ENCODE measurements at regions not wholly inside any gene's neighbourhood (a gene's known extent, or its start where the extent isn't known, plus 50 kb on each side); places are given as distances from the start of the nearest gene placed in this dataset.

DNA sequence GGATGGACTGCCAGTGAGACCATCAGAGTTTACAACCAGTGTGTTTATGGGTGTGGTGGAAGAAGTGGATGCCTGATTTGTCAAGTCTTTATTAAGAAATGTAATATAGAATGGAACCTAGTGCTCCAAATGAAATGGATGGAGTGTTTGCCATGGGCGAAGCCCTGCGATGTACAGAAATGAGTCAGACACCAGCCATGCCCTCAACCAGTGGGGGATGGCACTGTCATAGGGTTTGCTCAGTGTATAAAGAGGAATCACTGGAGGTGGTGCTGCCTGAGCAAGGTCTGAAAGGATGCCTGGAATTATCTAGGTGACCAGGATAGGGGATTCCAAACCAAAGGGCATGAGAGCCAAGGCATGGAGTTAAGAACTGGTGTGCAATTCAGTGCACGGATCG, 120.9 kb upstream of the MTNR1B start:
- H3K27ac ChIP-seq, result no peak overlapping the region
- TF ChIP-seq, protein P1, sequence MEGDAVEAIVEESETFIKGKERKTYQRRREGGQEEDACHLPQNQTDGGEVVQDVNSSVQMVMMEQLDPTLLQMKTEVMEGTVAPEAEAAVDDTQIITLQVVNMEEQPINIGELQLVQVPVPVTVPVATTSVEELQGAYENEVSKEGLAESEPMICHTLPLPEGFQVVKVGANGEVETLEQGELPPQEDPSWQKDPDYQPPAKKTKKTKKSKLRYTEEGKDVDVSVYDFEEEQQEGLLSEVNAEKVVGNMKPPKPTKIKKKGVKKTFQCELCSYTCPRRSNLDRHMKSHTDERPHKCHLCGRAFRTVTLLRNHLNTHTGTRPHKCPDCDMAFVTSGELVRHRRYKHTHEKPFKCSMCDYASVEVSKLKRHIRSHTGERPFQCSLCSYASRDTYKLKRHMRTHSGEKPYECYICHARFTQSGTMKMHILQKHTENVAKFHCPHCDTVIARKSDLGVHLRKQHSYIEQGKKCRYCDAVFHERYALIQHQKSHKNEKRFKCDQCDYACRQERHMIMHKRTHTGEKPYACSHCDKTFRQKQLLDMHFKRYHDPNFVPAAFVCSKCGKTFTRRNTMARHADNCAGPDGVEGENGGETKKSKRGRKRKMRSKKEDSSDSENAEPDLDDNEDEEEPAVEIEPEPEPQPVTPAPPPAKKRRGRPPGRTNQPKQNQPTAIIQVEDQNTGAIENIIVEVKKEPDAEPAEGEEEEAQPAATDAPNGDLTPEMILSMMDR (IDR thresholded peaks at IDR 0.05), result no peak
- no peak for TF ChIP-seq ZFX (IDR thresholded peaks at IDR 0.05; ENCODE audit: borderline replicate concordance)

GRCh38 chr11:92850296-92850826, 119.1 kb upstream of the MTNR1B start:
- no peak for TF ChIP-seq ZFX (IDR thresholded peaks at IDR 0.05; ENCODE audit: borderline replicate concordance)
- TF ChIP-seq, protein P1 (IDR thresholded peaks at IDR 0.05), result no peak
- no peak overlapping the region for H3K27ac ChIP-seq

DNA sequence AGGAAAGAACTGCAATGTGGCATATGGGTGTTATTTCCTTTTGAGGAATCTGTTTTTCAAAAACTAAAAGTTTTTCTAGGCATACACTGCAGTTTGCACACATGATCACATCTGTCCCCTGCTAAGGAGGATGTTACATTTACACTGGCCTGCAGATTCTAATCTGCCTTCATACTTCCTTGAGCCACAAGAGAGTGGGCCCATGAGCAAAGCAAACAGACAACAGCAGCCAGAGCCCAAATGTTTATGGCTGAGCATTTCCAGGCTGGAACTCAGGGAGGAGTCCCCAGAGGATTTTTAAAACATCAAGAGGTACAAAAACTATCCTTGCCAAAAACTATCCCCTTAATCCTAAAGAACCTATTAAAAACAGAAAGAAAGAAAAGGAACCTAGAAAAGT, 117.2 kb upstream of the MTNR1B start:
- H3K27ac ChIP-seq, result no peak overlapping the region
- TF ChIP-seq, protein P1 (IDR thresholded peaks at IDR 0.05), result no peak
- TF ChIP-seq ZFX (IDR thresholded peaks at IDR 0.05; ENCODE audit: borderline replicate concordance), result no peak

DNA sequence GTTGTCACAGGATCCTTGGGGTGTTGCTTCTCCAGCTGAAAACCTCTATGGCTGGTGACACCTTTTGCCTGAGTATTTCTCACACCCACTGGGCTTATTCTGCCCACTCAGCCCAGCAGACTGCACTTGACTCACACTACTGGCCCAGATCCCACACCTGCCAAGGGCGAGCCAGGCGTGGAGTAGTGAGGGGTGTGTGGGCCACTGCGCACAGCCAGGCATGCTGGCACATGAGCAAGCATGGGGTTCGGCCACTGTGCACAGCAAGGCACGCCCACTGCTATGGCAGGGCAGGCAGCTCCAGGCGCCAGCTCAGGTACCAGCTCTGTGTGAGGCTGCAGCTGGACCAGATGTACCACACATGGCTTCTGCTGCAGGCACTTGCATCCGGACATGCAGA, 116.5 kb upstream of the MTNR1B start:
- H3K27ac ChIP-seq, result no peak overlapping the region
- TF ChIP-seq ZFX (IDR thresholded peaks at IDR 0.05; ENCODE audit: borderline replicate concordance), result no peak
- TF ChIP-seq, protein P1 (IDR thresholded peaks at IDR 0.05), result no peak

- TF ChIP-seq, protein P1 (IDR thresholded peaks at IDR 0.05), result no peak
- no peak for TF ChIP-seq ZFX (IDR thresholded peaks at IDR 0.05; ENCODE audit: borderline replicate concordance)
- H3K27ac ChIP-seq, result no peak overlapping the region
These were observed 115.3 kb upstream of the MTNR1B start for GRCh38 chr11:92854162-92854561.

GRCh38 chr11:92854952-92855351, 114.5 kb upstream of the MTNR1B start:
- TF ChIP-seq, protein P1 (IDR thresholded peaks at IDR 0.05), result no peak
- no peak for TF ChIP-seq ZFX (IDR thresholded peaks at IDR 0.05; ENCODE audit: borderline replicate concordance)
- no peak overlapping the region for H3K27ac ChIP-seq

GRCh38 chr11:92855607-92856405, 113.6 kb upstream of the MTNR1B start:
- TF ChIP-seq, protein P1 (IDR thresholded peaks at IDR 0.05), result no peak
- TF ChIP-seq ZFX (IDR thresholded peaks at IDR 0.05; ENCODE audit: borderline replicate concordance), result no peak
- no peak overlapping the region for H3K27ac ChIP-seq
